Vagina (tissue), 2 donors: ENCODE measurements at regions not wholly inside any gene's neighbourhood (a gene's known extent, or its start where the extent isn't known, plus 50 kb on each side); places are given as distances from the start of the nearest gene placed in this dataset.

ENCODE experiments used
- DNase-seq, 2 donors: peaks; one replicate each; pipeline ENCODE4 v3.0.0-alpha.2; 2017; ENCODE audit errors: extremely low spot score in 2 of 2
- H3K27ac ChIP-seq: fragments of 200-600 bp; sonication (generic); one replicate; pipeline ENCODE4 v1.5.1; 2019
- H3K27me3 ChIP-seq: fragments of 200-600 bp; sonication (generic); one replicate; pipeline ENCODE4 v1.5.1; 2019
- H3K36me3 ChIP-seq, 2 donors: fragments of 200-600 bp; sonication (generic); one replicate each; pipeline ENCODE4 v1.5.1; 2017 to 2019
- H3K4me1 ChIP-seq: fragments of 200-600 bp; sonication (generic); one replicate; pipeline ENCODE4 v1.5.1; 2019
- H3K4me3 ChIP-seq, 2 donors: fragments of 200-600 bp; sonication (generic); 1 replicate in 1 of 2; 2 replicates in 1 of 2; pipeline ENCODE4 v1.5.1; 2016 to 2019
- H3K9me3 ChIP-seq: fragments of 200-600 bp; sonication (generic); one replicate; pipeline ENCODE4 v1.5.1; 2019
- CTCF ChIP-seq, 3 experiments: fragments of 450-650 bp in 2 of 3; fragments of 200-600 bp in 1 of 3; sonication (generic) in 1 of 3; IDR thresholded peaks; one replicate each; pipeline ENCODE4 v1.5.1; 2017 to 2019; ENCODE audit warnings: antibody characterized with exemption in 3 of 3, mild to moderate bottlenecking in 2 of 3, moderate library complexity in 2 of 3
- POLR2A ChIP-seq, 2 donors: fragments of 450-650 bp; IDR thresholded peaks; one replicate each; pipeline ENCODE4 v1.6.1; 2017; ENCODE audit warnings: antibody characterized with exemption in 2 of 2, mild to moderate bottlenecking in 2 of 2, moderate library complexity in 2 of 2
- POLR2AphosphoS5 ChIP-seq, 2 donors: sonication (generic); formaldehyde crosslinking; IDR thresholded peaks; one replicate each; pipeline ENCODE4 v1.9.0; 2017; ENCODE audit warnings: antibody characterized with exemption in 2 of 2, mild to moderate bottlenecking in 2 of 2, low read depth in 1 of 2; ENCODE audit not compliant: insufficient read depth in 1 of 2
- intact Hi-C: fragments of 100-400 bp; cut with DNase I; formaldehyde crosslinking; loops from one replicate; pipeline ENCODE4 v1.15.1; 2023

- Histone ChIP-seq H3K9me3 (no peaks in the 10 kb centered on the region), H3K27me3 (no peaks in the 10 kb centered on the region), H3K36me3 (no peaks in the 10 kb centered on the region), H3K4me1 (peaks cover 5% of the 10 kb centered on the region), H3K4me3 (no peak overlapping the region), H3K27ac (no peak overlapping the region)
- no peak for TF ChIP-seq POLR2A (IDR thresholded peaks at IDR 0.05)
- TF ChIP-seq CTCF (IDR thresholded peaks at IDR 0.05) = no peak
- TF ChIP-seq POLR2AphosphoS5 (IDR thresholded peaks at IDR 0.05; ENCODE audit: insufficient read depth in 1 of 2, low read depth in 1 of 2) = no peak
- DNase-seq = no peak
- intact Hi-C loops = no loop called here
Observed at GRCh38 chr2:215782295-215782694, 231.1 kb downstream of the MREG start.

GRCh38 chr2:215780907-215781685 is 232.3 kb downstream of the MREG start:
- Histone ChIP-seq H3K27me3 (no peaks in the 10 kb centered on the region), H3K27ac (no peak overlapping the region), H3K4me1 (peaks cover 5% of the 10 kb centered on the region), H3K4me3 (no peak overlapping the region), H3K36me3 (no peaks in the 10 kb centered on the region), H3K9me3 (no peaks in the 10 kb centered on the region)
- no peak for DNase-seq
- TF ChIP-seq POLR2AphosphoS5 (IDR thresholded peaks at IDR 0.05; ENCODE audit: insufficient read depth in 1 of 2, low read depth in 1 of 2) (no peak), CTCF (IDR thresholded peaks at IDR 0.05) (no peak), POLR2A (IDR thresholded peaks at IDR 0.05) (no peak)
- intact Hi-C loops = no loop called here

- Histone ChIP-seq H3K9me3 (no peaks in the 10 kb centered on the region), H3K27ac (no peak overlapping the region), H3K4me1 (peaks cover 5% of the 10 kb centered on the region), H3K36me3 (no peaks in the 10 kb centered on the region), H3K4me3 (no peak overlapping the region), H3K27me3 (no peaks in the 10 kb centered on the region)
- no peak for DNase-seq
- intact Hi-C loops = no loop called here
- no peak for TF ChIP-seq POLR2AphosphoS5 (IDR thresholded peaks at IDR 0.05; ENCODE audit: insufficient read depth in 1 of 2, low read depth in 1 of 2)
- TF ChIP-seq POLR2A (IDR thresholded peaks at IDR 0.05) = no peak
- no peak for TF ChIP-seq CTCF (IDR thresholded peaks at IDR 0.05)
Observed at GRCh38 chr2:215780313-215780712, 233.0 kb downstream of the MREG start.

GRCh38 chr2:215779912-215780311 is 233.4 kb downstream of the MREG start:
- intact Hi-C loops = no loop called here
- TF ChIP-seq POLR2AphosphoS5 (IDR thresholded peaks at IDR 0.05; ENCODE audit: insufficient read depth in 1 of 2, low read depth in 1 of 2) (no peak), POLR2A (IDR thresholded peaks at IDR 0.05) (no peak), CTCF (IDR thresholded peaks at IDR 0.05) (no peak)

GRCh38 chr2:215777465-215778044 is 235.8 kb downstream of the MREG start:
- no peak for DNase-seq
- no peak for TF ChIP-seq POLR2AphosphoS5 (IDR thresholded peaks at IDR 0.05; ENCODE audit: insufficient read depth in 1 of 2, low read depth in 1 of 2)
- Histone ChIP-seq H3K4me1 (peaks cover 27% of the 10 kb centered on the region), H3K4me3 (no peak overlapping the region), H3K27me3 (no peaks in the 10 kb centered on the region), H3K36me3 (no peaks in the 10 kb centered on the region), H3K9me3 (no peaks in the 10 kb centered on the region), H3K27ac (no peak overlapping the region)
- intact Hi-C loops = no loop called here

More at GRCh38 chr2:215779912-215780311, 233.4 kb downstream of the MREG start:
- Histone ChIP-seq H3K9me3 (no peaks in the 10 kb centered on the region), H3K27ac (no peak overlapping the region), H3K4me1 (peaks cover 7% of the 10 kb centered on the region), H3K36me3 (no peaks in the 10 kb centered on the region), H3K4me3 (no peak overlapping the region), H3K27me3 (no peaks in the 10 kb centered on the region)
- no peak for DNase-seq
